ENCODE measurements at regions not wholly inside any gene's neighbourhood (a gene's known extent, or its start where the extent isn't known, plus 50 kb on each side); places are given as distances from the start of the nearest gene placed in this dataset.

- Histone ChIP-seq H2BK15ac (ENCODE audit: low read length) (no peak overlapping the region), H3K4ac (replicated peaks; ENCODE audit: insufficient read length, low read depth, low read length) (no peak overlapping the region), H3K23ac (ENCODE audit: insufficient read length) (no peak overlapping the region), H2BK5ac (ENCODE audit: low read depth, low read length) (no peak overlapping the region), H3K9me3 (ENCODE audit: insufficient read depth in 2 of 2, low read depth in 1 of 2, low read length in 1 of 2) (no peaks in the 10 kb centered on the region), H2AK5ac (ENCODE audit: low read depth, low read length) (no peak overlapping the region), H2AFZ (ENCODE audit: low read length) (no peak overlapping the region), H3K79me1 (ENCODE audit: low read depth, low read length) (no peaks in the 10 kb centered on the region), H3K27me3 (replicated peaks in 1 of 4; ENCODE audit: control insufficient read depth in 3 of 4, extremely low read depth in 1 of 4, insufficient read depth in 3 of 4, low read length in 3 of 4) (no peaks in the 10 kb centered on the region), H3K4me3 (ENCODE audit: extremely low read depth in 1 of 4, insufficient read depth in 2 of 4, low read depth in 3 of 4, low read length in 4 of 4) (no peak overlapping the region), H3K18ac (ENCODE audit: extremely low read depth, low read length) (no peak overlapping the region), H3K14ac (ENCODE audit: insufficient read length) (no peak overlapping the region), H3K9ac (replicated peaks in 1 of 4; ENCODE audit: extremely low read depth in 1 of 4, low read depth in 3 of 4, low read length in 3 of 4) (no peak overlapping the region), H3K56ac (replicated peaks; ENCODE audit: insufficient read length, low read depth, low read length) (no peak overlapping the region), H2BK12ac (ENCODE audit: low read depth, low read length) (no peak overlapping the region), H4K91ac (replicated peaks; ENCODE audit: insufficient read length, low read length) (no peak overlapping the region), H3K4me2 (ENCODE audit: insufficient read depth in 1 of 2, low read depth in 2 of 2, low read length in 2 of 2) (no peak overlapping the region), H3K36me3 (ENCODE audit: control insufficient read depth in 2 of 4, insufficient read depth in 4 of 4, low read length in 3 of 4) (no peaks in the 10 kb centered on the region), H4K5ac (ENCODE audit: insufficient read length, low read depth, low read length) (no peak overlapping the region), H2BK20ac (ENCODE audit: low read length) (no peak overlapping the region), H3K23me2 (ENCODE audit: low read depth, low read length) (no peaks in the 10 kb centered on the region), H3K79me2 (ENCODE audit: control insufficient read depth in 1 of 2, insufficient read depth in 2 of 2, low read length in 2 of 2) (no peaks in the 10 kb centered on the region), H3K4me1 (replicated peaks in 1 of 4; ENCODE audit: control insufficient read depth in 3 of 4, insufficient read depth in 4 of 4, low read length in 3 of 4) (no peaks in the 10 kb centered on the region), H3K27ac (ENCODE audit: low read depth, low read length) (no peak overlapping the region), H2BK120ac (replicated peaks; ENCODE audit: low read depth, low read length) (no peak overlapping the region), H4K20me1 (replicated peaks in 1 of 2; ENCODE audit: control insufficient read depth in 1 of 2, insufficient read depth in 2 of 2, low read length in 2 of 2) (no peaks in the 10 kb centered on the region), H4K8ac (ENCODE audit: extremely low read depth, insufficient read depth, low read length) (no peak overlapping the region)
- 100% methylated on average over 1 of the region's 1 CpG; no CpG with 5 or more reads in 1 of the 2 experiments for WGBS, 2 experiments (ENCODE audit: extremely low coverage in 1 of 2, insufficient coverage in 1 of 2, insufficient read length in 1 of 2, insufficient replicate concordance in 2 of 2, low coverage in 1 of 2, low lambda C conversion rate in 2 of 2, missing lambda C conversion rate in 1 of 2)
- ChIA-PET CTCF (ENCODE audit: partially characterized antibody) (no interaction called here), POLR2A (ENCODE audit: partially characterized antibody) (no interaction called here)
- FAIRE-seq (no peak), DNase-seq (ENCODE audit: low read depth in 1 of 2, low spot score in 2 of 2) (no peak)
- TF ChIP-seq TAF7 (optimal IDR thresholded peaks at IDR 0.05; ENCODE audit: borderline replicate concordance, low read depth, low read length): peak; percentile 44
- TF ChIP-seq TBP (IDR thresholded peaks at IDR 0.05; ENCODE audit: low read depth, low read length): no peak
- TF ChIP-seq KDM1A (IDR thresholded peaks at IDR 0.05; ENCODE audit: borderline replicate concordance, low read length): no peak
- TF ChIP-seq CREB1 (IDR thresholded peaks at IDR 0.05): no peak
- no peak for TF ChIP-seq BCL11A (IDR thresholded peaks at IDR 0.05; ENCODE audit: low read depth in 2 of 2, low read length in 2 of 2)
Measured at GRCh38 chrX:113009837-113010236, 169.2 kb upstream of the AMOT start.
